Loucy (cell line): ENCODE measurements at regions not wholly inside any gene's neighbourhood (a gene's known extent, or its start where the extent isn't known, plus 50 kb on each side); places are given as distances from the start of the nearest gene placed in this dataset.

ENCODE experiments used
- H2AFZ ChIP-seq: fragments of 200-600 bp; sonication (generic); 2 replicates; pipeline ENCODE4 v1.6.0; 2016; ENCODE audit warnings: antibody characterized with exemption, mild to moderate bottlenecking, low read length, moderate library complexity
- H3F3A ChIP-seq: fragments of 200-600 bp; 2 replicates; pipeline ENCODE4 v1.6.0; 2016; ENCODE audit warnings: antibody characterized with exemption, low read depth, mild to moderate bottlenecking
- H3K27me3 ChIP-seq: fragments of 200-600 bp; sonication (generic); 2 replicates; pipeline ENCODE4 v1.6.1; 2014; ENCODE audit warnings: low read length, mild to moderate bottlenecking; ENCODE audit not compliant: insufficient read depth, poor library complexity, severe bottlenecking
- H3K36me3 ChIP-seq: fragments of 200-600 bp; sonication (generic); 2 replicates; pipeline ENCODE4 v1.6.1; 2016; ENCODE audit warnings: low read length; ENCODE audit not compliant: insufficient read depth
- H3K4me1 ChIP-seq: fragments of 200-600 bp; sonication (generic); 2 replicates; pipeline ENCODE4 v1.5.1; 2014; ENCODE audit warnings: low read length, mild to moderate bottlenecking; ENCODE audit not compliant: insufficient read depth, poor library complexity, severe bottlenecking
- H3K4me2 ChIP-seq: fragments of 200-600 bp; sonication (generic); 2 replicates; pipeline ENCODE4 v1.6.0; 2014; ENCODE audit warnings: antibody characterized with exemption, low read length, low read depth, mild to moderate bottlenecking; ENCODE audit not compliant: poor library complexity, severe bottlenecking
- H3K4me3 ChIP-seq: fragments of 200-600 bp; sonication (generic); 2 replicates; pipeline ENCODE4 v1.5.1; 2014; ENCODE audit warnings: low read length, mild to moderate bottlenecking, mixed read lengths; ENCODE audit not compliant: poor library complexity, severe bottlenecking
- H3K79me2 ChIP-seq: fragments of 200-600 bp; sonication (generic); 2 replicates; pipeline ENCODE4 v1.6.1; 2014; ENCODE audit warnings: low read length; ENCODE audit not compliant: insufficient read depth
- H3K9ac ChIP-seq: fragments of 200-600 bp; sonication (generic); 2 replicates; pipeline ENCODE4 v1.6.0; 2014; ENCODE audit warnings: mild to moderate bottlenecking, low read depth, low read length, moderate library complexity; ENCODE audit not compliant: poor library complexity, severe bottlenecking
- H3K9me2 ChIP-seq: fragments of 200-600 bp; sonication (generic); replicated peaks from 2 replicates; pipeline ENCODE4 v1.6.1; 2016; ENCODE audit warnings: low read depth, low read length, mixed read lengths
- H3K9me3 ChIP-seq: fragments of 200-600 bp; sonication (generic); 2 replicates; pipeline ENCODE4 v1.6.1; 2014; ENCODE audit warnings: mild to moderate bottlenecking, antibody characterized with exemption, low read length, low read depth; ENCODE audit not compliant: insufficient read depth
- H4K20me1 ChIP-seq: fragments of 200-600 bp; sonication (generic); 2 replicates; pipeline ENCODE4 v1.6.0; 2014; ENCODE audit warnings: antibody characterized with exemption, low read length, mild to moderate bottlenecking; ENCODE audit not compliant: insufficient read depth, poor library complexity, severe bottlenecking
- EZH2phosphoT487 ChIP-seq: fragments of 200-600 bp; IDR thresholded peaks from 2 replicates; pipeline ENCODE4 v1.6.1; 2018; ENCODE audit warnings: antibody characterized with exemption, mild to moderate bottlenecking, moderate library complexity, borderline replicate concordance
- TF ChIP-seq, protein P1 (sequence below): fragments of 200-600 bp; sonication (generic); conservative IDR thresholded peaks from 2 replicates; pipeline ENCODE4 v1.5.1; 2014; ENCODE audit warnings: mild to moderate bottlenecking, antibody characterized with exemption, low read length

DNA sequence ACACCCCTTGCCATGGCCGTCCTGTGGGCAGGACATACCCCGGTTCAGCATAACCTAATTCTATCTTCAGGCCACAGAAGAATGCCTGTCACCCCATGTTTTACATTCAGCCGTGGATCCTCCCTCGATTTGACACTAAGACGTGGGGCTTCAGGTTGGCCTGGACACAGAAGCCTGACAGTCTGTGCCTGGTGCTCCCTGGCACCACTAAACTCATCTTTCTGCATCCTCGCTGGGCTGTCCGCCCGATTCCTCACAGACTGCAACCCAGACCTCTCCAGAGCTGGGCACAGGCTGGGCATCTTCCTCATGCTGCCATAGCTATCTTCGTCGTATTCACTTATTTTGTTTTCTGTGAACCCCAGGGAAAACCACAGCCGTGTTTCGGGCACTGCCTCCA is 117.8 kb upstream of the IQSEC1 start:
- no peaks in the 10 kb centered on the region for H4K20me1 ChIP-seq
- no peaks in the 10 kb centered on the region for H3K9me3 ChIP-seq
- H3K9ac ChIP-seq = peak overlapping the region; percentile 63
- H3K27me3 ChIP-seq = no peaks in the 10 kb centered on the region
- no peaks in the 10 kb centered on the region for H3K9me2 ChIP-seq
- H3K79me2 ChIP-seq = no peaks in the 10 kb centered on the region
- H3K4me3 ChIP-seq = no peak overlapping the region
- no peak for TF ChIP-seq EZH2phosphoT487
- TF ChIP-seq, protein P1, sequence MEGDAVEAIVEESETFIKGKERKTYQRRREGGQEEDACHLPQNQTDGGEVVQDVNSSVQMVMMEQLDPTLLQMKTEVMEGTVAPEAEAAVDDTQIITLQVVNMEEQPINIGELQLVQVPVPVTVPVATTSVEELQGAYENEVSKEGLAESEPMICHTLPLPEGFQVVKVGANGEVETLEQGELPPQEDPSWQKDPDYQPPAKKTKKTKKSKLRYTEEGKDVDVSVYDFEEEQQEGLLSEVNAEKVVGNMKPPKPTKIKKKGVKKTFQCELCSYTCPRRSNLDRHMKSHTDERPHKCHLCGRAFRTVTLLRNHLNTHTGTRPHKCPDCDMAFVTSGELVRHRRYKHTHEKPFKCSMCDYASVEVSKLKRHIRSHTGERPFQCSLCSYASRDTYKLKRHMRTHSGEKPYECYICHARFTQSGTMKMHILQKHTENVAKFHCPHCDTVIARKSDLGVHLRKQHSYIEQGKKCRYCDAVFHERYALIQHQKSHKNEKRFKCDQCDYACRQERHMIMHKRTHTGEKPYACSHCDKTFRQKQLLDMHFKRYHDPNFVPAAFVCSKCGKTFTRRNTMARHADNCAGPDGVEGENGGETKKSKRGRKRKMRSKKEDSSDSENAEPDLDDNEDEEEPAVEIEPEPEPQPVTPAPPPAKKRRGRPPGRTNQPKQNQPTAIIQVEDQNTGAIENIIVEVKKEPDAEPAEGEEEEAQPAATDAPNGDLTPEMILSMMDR = no peak
- H3K36me3 ChIP-seq = no peaks in the 10 kb centered on the region
- peaks cover 73% of the 10 kb centered on the region for H3K4me1 ChIP-seq
- no peak overlapping the region for H2AFZ ChIP-seq
- no peaks in the 10 kb centered on the region for H3F3A ChIP-seq
- no peak overlapping the region for H3K4me2 ChIP-seq

DNA sequence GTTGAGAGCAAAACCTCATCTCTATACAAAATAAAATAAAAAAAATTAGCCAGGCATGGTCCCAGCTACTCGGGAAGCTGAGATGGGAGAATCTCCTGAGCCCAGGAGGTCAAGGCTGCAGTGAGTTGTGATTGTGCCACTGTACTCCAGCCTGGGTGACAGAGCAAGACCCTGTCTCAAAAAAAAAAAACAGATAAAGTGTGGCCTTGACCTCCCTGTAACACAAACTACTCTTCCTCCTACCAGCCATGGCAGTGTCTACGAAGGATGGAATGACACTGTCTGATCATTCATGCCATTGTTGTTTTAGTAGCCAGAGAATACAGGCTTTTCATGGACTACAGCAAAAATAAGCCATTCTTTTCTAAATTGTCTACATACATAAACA is 117.1 kb upstream of the IQSEC1 start:
- H3K9ac ChIP-seq = peak overlapping the region; percentile 63
- no peaks in the 10 kb centered on the region for H3K9me3 ChIP-seq
- no peaks in the 10 kb centered on the region for H3K36me3 ChIP-seq
- H3K27me3 ChIP-seq = no peaks in the 10 kb centered on the region
- H3K4me1 ChIP-seq = peaks cover 66% of the 10 kb centered on the region
- peak overlapping the region; percentile 69 for H3K4me2 ChIP-seq
- H4K20me1 ChIP-seq = no peaks in the 10 kb centered on the region
- H3K9me2 ChIP-seq = no peaks in the 10 kb centered on the region
- no peak for TF ChIP-seq EZH2phosphoT487
- TF ChIP-seq, protein P1 = no peak
- no peaks in the 10 kb centered on the region for H3F3A ChIP-seq
- H3K79me2 ChIP-seq = no peaks in the 10 kb centered on the region
- H2AFZ ChIP-seq = no peak overlapping the region
- H3K4me3 ChIP-seq = peak overlapping the region; percentile 46

DNA sequence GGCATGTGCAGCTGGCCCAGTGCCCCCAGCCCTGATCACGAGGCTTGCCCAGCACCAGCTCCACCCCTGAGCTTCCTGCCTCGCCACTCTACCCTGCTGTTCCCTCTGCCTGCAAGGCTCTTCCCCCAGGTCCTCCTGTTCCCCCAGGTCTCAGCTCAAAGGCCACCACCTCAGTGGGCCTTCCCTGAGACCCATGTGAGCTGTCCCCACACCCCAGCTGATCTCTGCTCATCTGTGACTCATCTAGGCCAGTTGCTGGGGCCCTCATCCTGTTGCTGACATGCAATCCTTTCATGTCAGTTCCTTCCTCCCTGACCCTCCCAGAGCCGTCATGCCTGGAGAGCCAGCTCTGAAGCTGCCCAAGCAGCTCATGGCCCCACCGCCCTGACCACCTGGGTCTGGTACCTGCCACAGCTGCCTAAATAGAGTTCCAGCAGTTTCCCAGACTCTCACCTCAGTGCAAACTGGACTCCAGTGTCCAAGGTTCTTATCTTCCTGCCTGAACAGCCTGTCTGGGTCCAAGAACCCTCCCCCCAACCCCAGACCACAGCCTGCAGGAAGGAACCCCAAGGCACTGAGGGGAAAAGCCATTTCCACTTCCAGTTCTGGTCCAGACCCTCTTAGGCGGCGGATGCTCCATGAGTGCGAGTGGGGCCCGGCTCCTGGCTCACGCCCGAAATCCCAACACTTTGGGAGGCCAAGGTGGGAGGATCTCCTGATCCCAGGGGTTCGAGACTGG is 116.6 kb upstream of the IQSEC1 start:
- H3K27me3 ChIP-seq = no peaks in the 10 kb centered on the region
- H3K9me2 ChIP-seq = no peaks in the 10 kb centered on the region
- H3K36me3 ChIP-seq = no peaks in the 10 kb centered on the region
- TF ChIP-seq, protein P1 = no peak
- TF ChIP-seq EZH2phosphoT487 = no peak
- peak overlapping the region; percentile 69 for H3K4me2 ChIP-seq
- peak overlapping the region; percentile 46 for H3K4me3 ChIP-seq
- no peaks in the 10 kb centered on the region for H3K9me3 ChIP-seq
- H3K9ac ChIP-seq = peak overlapping the region; percentile 63
- no peaks in the 10 kb centered on the region for H3F3A ChIP-seq
- no peaks in the 10 kb centered on the region for H3K79me2 ChIP-seq
- H3K4me1 ChIP-seq = peaks cover 61% of the 10 kb centered on the region
- H2AFZ ChIP-seq = no peak overlapping the region
- H4K20me1 ChIP-seq = no peaks in the 10 kb centered on the region
